Activated CD8-positive, alpha-beta memory T cell treated with anti-CD3 and anti-CD28 coated beads, Interleukin-2, amount 10 ng/mL, durations not matched to agents 7 days and 5 days (primary cell): ENCODE measurements at regions not wholly inside any gene's neighbourhood (a gene's known extent, or its start where the extent isn't known, plus 50 kb on each side); places are given as distances from the start of the nearest gene placed in this dataset.
A peak's percentile ranks its signal among the peaks of the same experiment; 100 is the strongest.

ENCODE experiments used
- ATAC-seq: fragments of 150-1000 bp; cut with Tn5 transposase; one replicate; pipeline ENCODE4 v1.10.0; 2021; ENCODE audit warnings: moderate library complexity
- CTCF ChIA-PET: fragments of 350-600 bp; sonication (Branson Sonifier 250); formaldehyde crosslinking; loops from one replicate; lab custom pipeline; 2021; ENCODE audit warnings: antibody characterized with exemption; lab: Charles Lee
- DNase-seq: peaks from one replicate; pipeline ENCODE4 v3.0.0-alpha.2; 2020
- H3K27ac Mint-ChIP-seq: one replicate; pipeline ENCODE4 v1.8.0; 2021; ENCODE audit warnings: mild to moderate bottlenecking, mixed read lengths
- H3K27me3 Mint-ChIP-seq: one replicate; pipeline ENCODE4 v1.8.0; 2021; ENCODE audit warnings: mixed read lengths
- H3K36me3 Mint-ChIP-seq: one replicate; pipeline ENCODE4 v1.8.0; 2021; ENCODE audit warnings: mild to moderate bottlenecking, mixed read lengths
- H3K4me1 Mint-ChIP-seq: one replicate; pipeline ENCODE4 v1.8.0; 2021; ENCODE audit warnings: mixed read lengths
- H3K4me3 Mint-ChIP-seq: one replicate; pipeline ENCODE4 v1.8.0; 2021; ENCODE audit warnings: mild to moderate bottlenecking, moderate library complexity, mixed read lengths
- H3K9me3 Mint-ChIP-seq: one replicate; pipeline ENCODE4 v1.8.0; 2022; ENCODE audit warnings: low read depth, mixed read lengths

DNA sequence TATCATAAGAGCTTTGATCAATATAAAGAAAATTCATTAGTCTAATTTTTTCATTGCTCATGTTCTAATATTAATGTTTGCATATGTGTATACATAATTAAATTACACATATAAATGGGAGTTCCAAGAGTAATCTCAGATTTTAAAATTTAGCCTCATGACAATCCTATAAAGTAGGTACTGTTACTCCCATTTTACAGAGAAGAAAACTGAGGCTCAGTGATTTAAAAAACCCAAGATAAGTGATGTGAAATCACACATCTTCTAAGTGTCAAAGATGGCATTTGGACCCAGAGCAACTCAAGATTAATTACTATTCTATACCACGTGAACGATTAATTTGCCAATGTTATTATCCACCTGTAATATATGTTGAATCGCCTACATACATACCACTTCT, 122.3 kb downstream of the TM2D1 start:
- H3K9me3 Mint-ChIP-seq: no peaks in the 10 kb centered on the region
- DNase-seq (no peak), ATAC-seq (no peak)
- CTCF ChIA-PET: interaction anchor here (1.0 kb wide), 1 partner anchor 16 kb away, joined by 3 read pairs; no protein-coding TSS in a partner anchor
- no peak overlapping the region for H3K27ac Mint-ChIP-seq
- no peak overlapping the region for H3K4me3 Mint-ChIP-seq
- peaks cover 1% of the 10 kb centered on the region for H3K4me1 Mint-ChIP-seq
- no peaks in the 10 kb centered on the region for H3K36me3 Mint-ChIP-seq
- peaks cover 19% of the 10 kb centered on the region for H3K27me3 Mint-ChIP-seq

DNA sequence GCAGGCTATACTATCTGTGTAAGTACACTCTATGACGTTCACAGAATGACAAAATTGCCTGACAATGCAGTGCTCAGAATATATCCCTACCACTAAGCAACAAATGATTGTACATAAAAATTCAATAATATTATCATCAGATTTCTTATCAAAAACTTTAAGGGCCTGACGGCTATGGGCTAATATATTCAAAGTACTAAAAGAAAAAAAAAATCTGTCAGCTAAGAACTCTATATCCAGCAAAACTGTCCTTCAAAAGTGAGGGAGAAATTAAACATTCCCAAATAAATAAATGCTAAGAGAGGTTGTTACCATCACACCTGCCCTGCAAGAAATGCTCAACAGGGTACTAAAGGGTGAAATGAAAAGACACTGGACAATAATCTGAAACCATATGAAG, 127.3 kb downstream of the TM2D1 start:
- Mint-ChIP-seq H3K36me3 (no peaks in the 10 kb centered on the region), H3K9me3 (no peaks in the 10 kb centered on the region), H3K27me3 (peaks cover 37% of the 10 kb centered on the region), H3K4me3 (no peak overlapping the region), H3K4me1 (no peaks in the 10 kb centered on the region), H3K27ac (no peak overlapping the region)
- ATAC-seq (no peak), DNase-seq (no peak)
- CTCF ChIA-PET: interaction anchor here (1.6 kb wide), 1 partner anchor 9 kb away, joined by 6 read pairs; no protein-coding TSS in a partner anchor

DNA sequence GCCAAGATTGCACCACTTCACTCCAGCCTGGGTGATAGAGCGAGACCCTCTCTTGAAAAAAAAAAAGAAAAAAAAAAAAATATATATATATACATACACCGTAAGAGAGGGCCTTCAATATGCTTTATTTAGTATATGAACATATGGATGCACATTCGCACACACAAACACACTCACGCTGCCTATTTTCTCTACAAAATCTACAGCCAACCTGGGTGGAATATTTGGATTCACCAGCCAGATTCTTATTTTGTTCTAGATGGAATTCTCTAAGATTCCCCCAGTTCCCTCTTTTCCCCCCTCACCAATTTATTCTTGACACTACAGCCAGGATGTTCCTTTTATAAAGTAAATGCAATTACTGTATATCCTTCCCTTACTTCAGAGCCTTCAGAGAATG, 131.6 kb downstream of the TM2D1 start:
- ATAC-seq (no peak), DNase-seq (no peak)
- Mint-ChIP-seq H3K4me1 (no peaks in the 10 kb centered on the region), H3K9me3 (no peaks in the 10 kb centered on the region), H3K27ac (no peak overlapping the region), H3K36me3 (no peaks in the 10 kb centered on the region), H3K4me3 (no peak overlapping the region), H3K27me3 (peaks cover 38% of the 10 kb centered on the region)
- CTCF ChIA-PET: no interaction called here

DNA sequence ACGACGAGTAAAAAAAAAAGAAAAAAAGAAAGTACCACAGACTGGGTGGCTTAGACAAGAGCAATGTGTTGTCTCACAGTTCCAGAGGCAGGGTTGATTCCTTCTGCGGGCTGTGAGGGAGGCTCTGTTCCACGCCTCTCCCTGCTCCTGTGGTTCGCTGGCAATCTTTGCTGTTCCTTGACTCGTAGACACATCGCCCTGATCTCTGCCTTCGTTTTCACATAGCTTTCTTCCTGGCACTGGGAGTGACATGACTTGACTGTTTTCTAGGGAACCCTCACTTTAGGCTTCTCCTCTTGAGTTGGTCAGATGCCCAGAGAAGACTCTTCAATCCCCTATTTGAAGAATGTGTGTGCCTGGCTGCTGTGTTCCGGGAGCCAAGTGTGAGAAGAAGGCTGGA, 133.6 kb downstream of the TM2D1 start:
- Mint-ChIP-seq H3K4me1 (no peaks in the 10 kb centered on the region), H3K27ac (no peak overlapping the region)
- CTCF ChIA-PET: interaction anchor here (1.4 kb wide), 1 partner anchor 262 kb away, joined by 3 read pairs; no protein-coding TSS in a partner anchor

DNA sequence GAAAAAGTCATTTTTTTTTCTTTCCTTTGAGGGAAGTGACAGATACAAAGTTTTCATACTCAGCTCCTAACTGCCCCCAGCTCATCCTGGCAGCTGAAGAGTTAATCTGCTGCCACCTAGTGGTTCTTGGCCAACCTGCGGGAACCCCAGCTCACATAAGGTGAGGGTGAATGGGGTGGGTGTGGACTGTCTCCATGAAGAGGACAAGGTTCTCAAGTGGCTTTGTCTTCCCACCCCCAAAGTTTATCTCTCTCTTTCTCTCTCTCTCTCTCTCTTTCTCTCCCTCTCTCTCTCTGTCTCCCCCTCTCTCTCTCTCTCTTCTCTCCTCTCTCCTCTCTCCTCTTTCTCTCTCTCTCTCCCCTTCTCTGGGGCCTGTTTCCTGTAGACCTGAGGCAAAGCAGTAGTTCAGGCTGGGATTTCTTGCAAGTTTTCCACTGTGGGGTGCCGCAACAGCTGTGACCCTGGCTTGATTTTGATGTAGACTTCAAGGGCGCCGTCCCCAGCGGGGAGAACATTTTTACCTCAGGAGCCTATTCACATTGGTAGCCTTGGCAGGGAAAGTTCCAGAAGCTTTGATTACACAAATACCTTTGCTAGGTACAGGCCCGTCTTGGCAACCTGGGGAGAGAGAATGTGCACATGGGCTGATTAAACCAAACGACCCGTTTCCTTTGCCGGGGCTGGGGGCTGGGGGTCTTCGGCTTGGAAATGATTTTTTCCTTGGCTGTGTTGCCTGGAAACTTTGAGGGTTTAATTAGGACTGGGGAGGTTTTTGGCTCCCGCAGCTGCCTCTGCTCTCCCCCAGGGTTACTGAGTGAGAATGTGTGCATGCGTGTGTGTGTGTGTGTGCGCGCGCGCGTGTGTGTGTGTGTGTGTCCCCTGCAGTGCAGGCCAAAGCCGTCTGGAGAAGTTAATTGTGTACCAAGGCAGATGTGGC, 135.9 kb downstream of the TM2D1 start:
- Mint-ChIP-seq H3K27me3 (peaks cover 29% of the 10 kb centered on the region), H3K4me3 (no peak overlapping the region), H3K27ac (no peak overlapping the region), H3K4me1 (no peaks in the 10 kb centered on the region), H3K36me3 (no peaks in the 10 kb centered on the region), H3K9me3 (no peaks in the 10 kb centered on the region)
- CTCF ChIA-PET: interaction anchor here (0.6 to 3.0 kb wide), 25 partner anchors 8 to 741 kb away, joined by 3 to 25 read pairs (median 5); no protein-coding TSS in a partner anchor
- ATAC-seq (peak; percentile 97), DNase-seq (peak; percentile 78)

More for the DNA sequence above, 133.6 kb downstream of the TM2D1 start:
- peaks cover 29% of the 10 kb centered on the region for H3K27me3 Mint-ChIP-seq
- H3K9me3 Mint-ChIP-seq: no peaks in the 10 kb centered on the region
- no peak for DNase-seq
- ATAC-seq: no peak
- H3K36me3 Mint-ChIP-seq: no peaks in the 10 kb centered on the region
- no peak overlapping the region for H3K4me3 Mint-ChIP-seq

DNA sequence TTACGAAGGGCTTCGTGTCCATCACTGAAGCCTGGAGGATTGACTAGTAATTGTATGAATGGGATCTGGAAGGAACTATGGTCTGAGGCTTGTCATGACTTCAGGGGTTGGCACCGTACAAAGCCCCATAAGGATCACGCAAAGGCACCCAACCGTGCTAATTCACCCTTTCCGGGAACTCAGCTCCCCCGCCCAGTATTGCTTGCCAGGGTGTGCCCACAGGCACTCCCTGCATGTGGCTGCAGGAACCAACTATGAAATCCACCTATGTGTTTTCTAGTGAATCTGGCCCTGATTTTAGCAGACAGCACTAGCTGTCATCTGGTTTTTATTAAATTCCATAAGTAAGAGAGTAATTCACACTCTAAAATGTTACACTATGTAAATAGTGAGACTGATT, 139.2 kb downstream of the TM2D1 start:
- H3K4me1 Mint-ChIP-seq: no peaks in the 10 kb centered on the region
- CTCF ChIA-PET: interaction anchor here (1.6 kb wide), 1 partner anchor 543 kb away, joined by 6 read pairs; no protein-coding TSS in a partner anchor
- no peak for DNase-seq

DNA sequence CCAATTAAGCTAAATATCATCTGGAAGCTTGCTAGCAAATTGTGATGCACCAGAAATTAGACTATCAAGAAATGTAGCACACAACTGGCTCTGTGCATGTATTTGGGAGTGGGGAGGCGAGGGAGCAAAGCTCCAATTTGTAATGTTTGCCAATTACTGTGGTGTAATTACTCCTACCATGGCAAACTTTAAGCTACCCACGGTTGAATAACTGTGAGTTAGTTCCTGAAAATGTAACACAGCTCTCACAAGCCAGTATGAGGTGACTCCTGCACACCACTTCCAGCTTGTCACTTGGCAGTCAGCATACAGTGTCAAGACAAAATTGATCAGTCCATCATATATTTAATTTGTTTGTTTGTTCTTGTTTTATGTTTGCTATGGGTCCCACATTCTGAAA, 141.2 kb downstream of the TM2D1 start:
- Mint-ChIP-seq H3K4me1 (no peaks in the 10 kb centered on the region), H3K27ac (no peak overlapping the region), H3K36me3 (no peaks in the 10 kb centered on the region), H3K27me3 (peaks cover 32% of the 10 kb centered on the region), H3K9me3 (no peaks in the 10 kb centered on the region), H3K4me3 (no peak overlapping the region)
- no peak for ATAC-seq
- DNase-seq: no peak
- CTCF ChIA-PET: interaction anchor here (0.8 to 1.9 kb wide), 4 partner anchors 13 to 270 kb away, joined by 3 to 4 read pairs (median 4); no protein-coding TSS in a partner anchor

More for the DNA sequence above, 139.2 kb downstream of the TM2D1 start:
- H3K4me3 Mint-ChIP-seq: no peak overlapping the region
- peaks cover 27% of the 10 kb centered on the region for H3K27me3 Mint-ChIP-seq
- H3K36me3 Mint-ChIP-seq: no peaks in the 10 kb centered on the region
- H3K27ac Mint-ChIP-seq: no peak overlapping the region
- H3K9me3 Mint-ChIP-seq: no peaks in the 10 kb centered on the region
- ATAC-seq: no peak

DNA sequence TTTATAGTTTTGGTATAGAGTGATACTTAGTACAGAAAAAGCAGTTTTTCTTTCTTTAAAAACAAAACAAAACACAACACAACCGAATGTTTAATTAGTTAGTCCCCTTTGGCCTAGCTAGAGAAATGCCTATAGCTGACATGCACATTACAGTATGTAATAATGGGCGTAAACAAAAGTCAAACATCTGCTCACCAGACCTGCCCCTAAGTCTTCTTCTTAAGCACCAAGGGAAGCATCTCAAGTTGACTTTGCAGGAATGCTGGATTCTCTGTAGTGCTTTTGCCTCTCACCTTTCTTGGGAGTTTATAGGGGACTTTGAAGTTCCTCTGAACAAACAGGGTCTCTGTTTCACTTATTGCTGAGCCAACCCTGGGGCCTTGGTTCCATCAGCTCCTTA, 143.7 kb downstream of the TM2D1 start:
- Mint-ChIP-seq H3K27ac (no peak overlapping the region), H3K36me3 (no peaks in the 10 kb centered on the region), H3K27me3 (peaks cover 50% of the 10 kb centered on the region), H3K4me1 (no peaks in the 10 kb centered on the region), H3K4me3 (no peak overlapping the region), H3K9me3 (no peaks in the 10 kb centered on the region)
- no peak for DNase-seq
- CTCF ChIA-PET: no interaction called here
- ATAC-seq: no peak

DNA sequence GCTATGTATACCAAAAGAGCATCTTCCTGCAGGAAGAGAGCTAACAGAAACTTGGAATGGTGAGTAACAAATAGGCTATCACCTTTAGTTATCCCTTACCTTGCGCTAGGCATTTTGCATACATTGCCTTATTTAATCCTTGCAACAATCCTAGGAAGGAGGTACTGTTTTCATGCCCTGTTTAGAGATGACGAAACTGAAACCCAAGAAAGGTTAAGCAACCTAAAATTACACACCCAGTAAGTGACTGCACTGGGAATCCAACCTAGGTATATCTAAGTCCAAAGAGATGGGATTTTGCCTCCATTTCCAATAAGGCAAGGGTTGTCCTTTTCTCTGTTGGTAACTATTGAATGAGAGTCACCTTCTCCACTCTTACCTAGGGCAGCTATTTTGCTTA, 144.5 kb downstream of the TM2D1 start:
- CTCF ChIA-PET: no interaction called here
- Mint-ChIP-seq H3K9me3 (no peaks in the 10 kb centered on the region), H3K36me3 (no peaks in the 10 kb centered on the region), H3K4me3 (no peak overlapping the region), H3K27me3 (peaks cover 52% of the 10 kb centered on the region), H3K4me1 (no peaks in the 10 kb centered on the region), H3K27ac (no peak overlapping the region)
- no peak for ATAC-seq
- no peak for DNase-seq

DNA sequence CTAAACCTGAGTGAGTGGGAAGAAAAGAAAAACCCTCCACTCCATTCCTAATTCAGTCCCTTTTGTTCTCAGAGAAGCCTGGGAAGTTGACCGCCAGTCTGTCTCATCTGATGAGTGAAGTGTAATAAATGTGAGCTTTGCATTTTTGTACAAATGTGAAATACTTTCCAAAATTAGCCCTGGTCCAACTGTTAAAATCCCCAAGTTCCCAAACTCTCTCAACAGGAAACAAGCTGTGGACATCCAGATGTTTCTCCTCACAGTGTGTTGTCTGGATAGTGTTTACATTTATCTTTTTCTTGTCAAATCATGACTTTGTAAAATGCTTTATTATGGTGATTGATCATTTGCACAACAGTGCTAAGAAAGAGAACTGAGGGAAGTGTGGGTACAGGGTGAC, 145.1 kb downstream of the TM2D1 start:
- Mint-ChIP-seq H3K36me3 (no peaks in the 10 kb centered on the region), H3K27me3 (peaks cover 56% of the 10 kb centered on the region), H3K27ac (no peak overlapping the region), H3K4me3 (no peak overlapping the region), H3K9me3 (no peaks in the 10 kb centered on the region), H3K4me1 (no peaks in the 10 kb centered on the region)
- DNase-seq (no peak), ATAC-seq (no peak)
- CTCF ChIA-PET: no interaction called here

DNA sequence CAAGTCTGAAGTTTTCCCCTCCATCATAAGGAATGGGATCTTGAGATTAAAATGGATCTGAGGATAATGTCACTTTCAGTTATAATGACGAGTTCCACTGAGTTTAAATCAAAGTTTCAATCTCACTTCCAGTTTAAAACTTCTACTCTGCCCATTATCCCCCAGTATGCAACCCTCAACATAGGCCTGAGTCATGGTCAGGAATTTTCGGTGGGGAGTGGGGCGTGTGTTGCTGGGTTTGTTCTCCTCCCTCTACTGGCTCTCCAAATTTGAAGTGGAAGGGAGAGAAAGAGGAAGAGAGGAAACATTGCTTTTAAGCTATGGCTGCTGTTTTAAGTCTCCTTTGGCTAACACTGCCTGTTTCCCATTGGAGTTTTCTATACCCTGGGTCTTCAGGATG, 152.9 kb downstream of the TM2D1 start:
- H3K4me3 Mint-ChIP-seq: no peak overlapping the region
- no peaks in the 10 kb centered on the region for H3K36me3 Mint-ChIP-seq
- H3K4me1 Mint-ChIP-seq: no peaks in the 10 kb centered on the region
- H3K27me3 Mint-ChIP-seq: peaks cover 28% of the 10 kb centered on the region
- DNase-seq: no peak
- CTCF ChIA-PET: interaction anchor here (1.0 kb wide), 1 partner anchor 17 kb away, joined by 4 read pairs; no protein-coding TSS in a partner anchor
- no peak for ATAC-seq
- H3K9me3 Mint-ChIP-seq: no peaks in the 10 kb centered on the region
- H3K27ac Mint-ChIP-seq: no peak overlapping the region

DNA sequence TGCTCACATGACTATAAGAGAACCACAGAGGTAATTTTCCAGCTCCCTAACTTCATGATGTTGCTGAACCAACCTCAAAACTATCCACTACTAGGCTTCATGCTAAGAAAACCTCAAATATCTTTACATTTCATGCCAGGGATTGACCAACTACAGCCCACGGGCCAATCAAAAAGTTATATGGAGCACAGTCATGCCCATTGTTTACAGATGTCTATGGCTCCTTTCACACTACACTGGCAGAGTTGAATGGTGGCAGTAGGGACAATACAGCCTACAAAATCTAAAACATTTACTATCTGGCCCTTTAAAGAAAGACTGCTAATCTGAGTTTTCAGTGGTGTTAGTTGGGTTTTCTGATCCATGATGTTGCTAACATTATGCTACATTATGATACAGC, 154.8 kb downstream of the TM2D1 start:
- ATAC-seq (no peak), DNase-seq (no peak)
- Mint-ChIP-seq H3K27ac (no peak overlapping the region), H3K4me3 (no peak overlapping the region), H3K9me3 (peaks cover 4% of the 10 kb centered on the region), H3K27me3 (peaks cover 12% of the 10 kb centered on the region), H3K36me3 (no peaks in the 10 kb centered on the region), H3K4me1 (no peaks in the 10 kb centered on the region)
- CTCF ChIA-PET: interaction anchor here (0.9 to 1.4 kb wide), 3 partner anchors 11 to 591 kb away, joined by 3 to 4 read pairs (median 4); no protein-coding TSS in a partner anchor

DNA sequence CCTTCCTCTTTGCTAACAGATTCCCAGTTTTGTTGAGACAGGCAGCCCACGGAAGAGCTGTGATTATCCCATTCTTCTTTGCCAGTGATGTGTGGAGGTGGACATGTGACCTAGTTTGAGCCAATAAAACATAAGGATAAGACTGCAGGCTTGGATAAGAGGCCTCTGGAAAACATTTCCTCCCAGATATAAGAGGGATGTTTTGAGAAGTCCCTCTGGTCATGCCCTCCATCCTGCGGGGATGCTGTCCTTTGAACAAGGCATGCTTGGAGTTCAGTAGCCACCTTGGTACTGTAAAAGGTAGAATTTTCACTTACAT, 155.7 kb downstream of the TM2D1 start:
- no peak overlapping the region for H3K4me3 Mint-ChIP-seq
- CTCF ChIA-PET: interaction anchor here (1.6 kb wide), 2 partner anchors 14 to 20 kb away, joined by 4 to 7 read pairs; no protein-coding TSS in a partner anchor
- H3K27ac Mint-ChIP-seq: no peak overlapping the region
- no peaks in the 10 kb centered on the region for H3K36me3 Mint-ChIP-seq
- H3K9me3 Mint-ChIP-seq: peaks cover 4% of the 10 kb centered on the region
- DNase-seq (no peak), ATAC-seq (no peak)
- H3K27me3 Mint-ChIP-seq: peaks cover 9% of the 10 kb centered on the region
- H3K4me1 Mint-ChIP-seq: no peaks in the 10 kb centered on the region
